NOMO-1 treated with DMSO at 0.1 percent for 48 hours (cell line): ENCODE measurements at regions not wholly inside any gene's neighbourhood (a gene's known extent, or its start where the extent isn't known, plus 50 kb on each side); places are given as distances from the start of the nearest gene placed in this dataset.

Source experiments
- DNase-seq: peaks from one replicate; lab custom pipeline; 2025; ENCODE audit not compliant: unreplicated experiment; lab: John Stamatoyannopoulos, UW

GRCh38 chr22:48236261-48236660, 1473.8 kb downstream of the TBC1D22A start:
- no peak for DNase-seq

- DNase-seq: no peak
Measured at GRCh38 chr22:48235744-48236143, 1473.3 kb downstream of the TBC1D22A start.

- no peak for DNase-seq
Measured at GRCh38 chr22:48234011-48234410, 1471.6 kb downstream of the TBC1D22A start.

- no peak for DNase-seq
Measured at GRCh38 chr22:48233586-48233985, 1471.1 kb downstream of the TBC1D22A start.

GRCh38 chr22:48228468-48228867, 1466.0 kb downstream of the TBC1D22A start:
- DNase-seq: no peak

- no peak for DNase-seq
Measured at GRCh38 chr22:48227341-48228018, 1465.0 kb downstream of the TBC1D22A start.

- no peak for DNase-seq
Measured at GRCh38 chr22:48226026-48227013, 1463.9 kb downstream of the TBC1D22A start.

- DNase-seq: no peak
Measured at GRCh38 chr22:48224332-48224731, 1461.9 kb downstream of the TBC1D22A start.

GRCh38 chr22:48223488-48224190, 1461.2 kb downstream of the TBC1D22A start:
- no peak for DNase-seq

GRCh38 chr22:48222742-48223487, 1460.5 kb downstream of the TBC1D22A start:
- no peak for DNase-seq

- no peak for DNase-seq
Measured at GRCh38 chr22:48218889-48219420, 1456.5 kb downstream of the TBC1D22A start.

- no peak for DNase-seq
Measured at GRCh38 chr22:48217596-48217995, 1455.1 kb downstream of the TBC1D22A start.

- no peak for DNase-seq
Measured at GRCh38 chr22:48212727-48213126, 1450.3 kb downstream of the TBC1D22A start.

- DNase-seq: no peak
Measured at GRCh38 chr22:48210812-48211211, 1448.4 kb downstream of the TBC1D22A start.

- no peak for DNase-seq
Measured at GRCh38 chr22:48210198-48210580, 1447.7 kb downstream of the TBC1D22A start.

- DNase-seq: no peak
Measured at GRCh38 chr22:48209473-48210197, 1447.2 kb downstream of the TBC1D22A start.

GRCh38 chr22:48208894-48209293, 1446.4 kb downstream of the TBC1D22A start:
- no peak for DNase-seq

GRCh38 chr22:48207919-48208535, 1445.6 kb downstream of the TBC1D22A start:
- no peak for DNase-seq

GRCh38 chr22:48205790-48206189, 1443.3 kb downstream of the TBC1D22A start:
- DNase-seq: no peak
